Activated CD4-positive, alpha-beta memory T cell treated with anti-CD3 and anti-CD28 coated beads for 36 hours (primary cell): ENCODE measurements at regions not wholly inside any gene's neighbourhood (a gene's known extent, or its start where the extent isn't known, plus 50 kb on each side); places are given as distances from the start of the nearest gene placed in this dataset.

ENCODE experiments used
- CTCF ChIA-PET: fragments of 350-600 bp; sonication (Branson Sonifier 250); formaldehyde crosslinking; loops from one replicate; lab custom pipeline; 2021; ENCODE audit warnings: antibody characterized with exemption, inconsistent platforms; lab: Charles Lee
- POLR2A ChIA-PET: fragments of 350-600 bp; sonication (Branson Sonifier 250); formaldehyde crosslinking; loops from one replicate; lab custom pipeline; 2021; ENCODE audit warnings: antibody characterized with exemption; lab: Charles Lee
- DNase-seq: peaks from one replicate; pipeline ENCODE4 v3.0.0-alpha.2; 2020
- H3K27ac Mint-ChIP-seq: one replicate; pipeline ENCODE4 v1.8.0; 2021; ENCODE audit warnings: mixed read lengths
- H3K27me3 Mint-ChIP-seq: one replicate; pipeline ENCODE4 v1.8.0; 2021; ENCODE audit warnings: mixed read lengths
- H3K36me3 Mint-ChIP-seq: one replicate; pipeline ENCODE4 v1.8.0; 2021; ENCODE audit warnings: mixed read lengths
- H3K4me1 Mint-ChIP-seq: one replicate; pipeline ENCODE4 v1.8.0; 2021; ENCODE audit warnings: low read depth, mixed read lengths
- H3K4me3 Mint-ChIP-seq: one replicate; pipeline ENCODE4 v1.8.0; 2021; ENCODE audit warnings: mild to moderate bottlenecking, mixed read lengths
- H3K9me3 Mint-ChIP-seq: one replicate; pipeline ENCODE4 v1.8.0; 2021; ENCODE audit warnings: mixed read lengths
- intact Hi-C: fragments of 100-400 bp; cut with micrococcal nuclease; formaldehyde crosslinking; loops from one replicate; pipeline ENCODE4 v1.15.1; 2023

DNA sequence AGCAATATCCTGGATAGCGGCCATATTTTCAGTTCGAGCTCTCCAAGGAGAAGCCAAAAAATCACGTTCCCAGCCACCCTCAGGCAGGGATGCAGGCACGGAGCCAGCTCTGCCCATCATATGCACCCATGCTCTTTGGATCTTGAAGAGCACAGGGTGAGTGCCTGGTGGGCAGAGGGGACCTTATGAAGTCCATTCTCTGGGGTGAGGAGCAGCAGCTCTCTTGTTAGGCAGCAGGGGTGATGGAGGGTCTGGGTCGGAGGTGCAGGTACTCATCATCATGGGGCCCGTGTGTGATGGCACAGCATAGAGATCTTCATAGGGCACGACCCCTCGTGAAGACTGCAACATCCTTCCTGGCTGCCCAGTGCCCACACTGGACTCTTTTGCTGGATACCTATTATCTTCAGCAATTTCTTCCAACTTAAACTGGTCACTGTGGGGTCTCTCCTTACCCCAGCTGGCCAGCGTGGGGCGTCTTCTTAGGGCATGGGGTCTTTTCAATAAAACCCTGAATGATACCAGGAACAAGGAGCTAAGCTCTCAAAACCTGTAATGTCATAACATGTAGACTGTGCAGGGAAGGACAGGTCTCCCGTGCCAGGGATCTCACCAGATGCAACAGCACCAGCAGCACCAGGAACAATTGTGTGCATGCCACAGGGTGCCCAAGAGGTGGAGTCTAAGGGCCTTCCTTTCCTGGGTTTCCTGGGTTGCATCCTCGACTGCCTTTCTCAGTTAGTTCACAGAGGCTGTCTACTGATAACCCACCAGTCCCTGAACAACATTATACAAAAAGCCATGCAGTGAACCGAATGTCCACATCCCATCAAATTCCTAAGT lies 165.0 kb downstream of the TENT4A start:
- Mint-ChIP-seq H3K4me3 (no peak overlapping the region), H3K36me3 (no peaks in the 10 kb centered on the region), H3K4me1 (no peaks in the 10 kb centered on the region), H3K9me3 (no peaks in the 10 kb centered on the region), H3K27ac (no peak overlapping the region), H3K27me3 (peaks cover 5% of the 10 kb centered on the region)
- ChIA-PET POLR2A (no interaction called here), CTCF (interaction anchor here (1.6 kb wide), 1 partner anchor 58 kb away, joined by 3 read pairs; no protein-coding TSS in a partner anchor)
- intact Hi-C loops = no loop called here
- no peak for DNase-seq

DNA sequence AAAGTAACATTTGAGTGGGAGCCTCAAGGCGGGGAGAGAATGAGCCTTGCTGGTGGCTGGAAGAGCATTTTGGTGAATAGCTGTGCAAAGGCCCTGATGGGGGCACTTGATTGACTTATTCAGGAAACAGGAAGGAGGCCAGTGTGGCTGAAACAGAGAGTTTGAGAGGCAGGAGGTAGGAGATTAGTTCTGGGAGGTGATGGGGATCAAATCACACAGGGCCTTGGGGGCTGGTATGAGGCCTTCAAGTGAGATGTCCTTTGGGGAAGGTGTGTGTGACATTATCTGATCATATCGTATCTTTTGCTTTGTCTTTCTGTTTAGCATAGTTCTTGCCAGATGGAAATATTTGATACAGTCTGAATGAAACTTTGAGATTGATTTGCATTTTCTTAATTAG lies 172.3 kb downstream of the TENT4A start:
- Mint-ChIP-seq H3K36me3 (no peaks in the 10 kb centered on the region), H3K4me1 (no peaks in the 10 kb centered on the region), H3K9me3 (peaks cover 34% of the 10 kb centered on the region), H3K4me3 (no peak overlapping the region), H3K27me3 (no peaks in the 10 kb centered on the region), H3K27ac (no peak overlapping the region)
- ChIA-PET CTCF (no interaction called here), POLR2A (no interaction called here)
- intact Hi-C loops = no loop called here
- no peak for DNase-seq

DNA sequence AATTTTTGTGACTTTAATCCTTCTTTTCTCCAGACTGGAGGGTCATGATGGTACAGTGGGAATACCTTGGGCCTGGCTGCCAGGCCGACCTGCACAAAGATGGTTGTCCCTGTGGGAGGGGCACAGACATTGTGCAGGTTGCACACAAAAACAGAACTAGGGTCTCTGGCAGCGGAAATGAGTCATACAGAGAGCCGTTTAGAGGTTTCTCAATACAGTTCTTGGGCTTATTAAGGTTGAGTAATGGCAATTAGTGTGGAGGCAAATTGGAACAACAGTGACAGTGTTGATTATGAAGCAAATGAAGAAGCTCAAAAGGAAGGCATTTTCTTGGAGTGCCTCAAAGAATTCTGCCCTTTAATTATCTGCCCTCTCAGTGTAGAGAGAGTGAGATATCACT lies 173.6 kb downstream of the TENT4A start:
- no peak overlapping the region for H3K4me3 Mint-ChIP-seq
- intact Hi-C loops = no loop called here
- H3K27me3 Mint-ChIP-seq = no peaks in the 10 kb centered on the region
- H3K36me3 Mint-ChIP-seq = no peaks in the 10 kb centered on the region
- H3K27ac Mint-ChIP-seq = no peak overlapping the region
- DNase-seq = no peak
- ChIA-PET CTCF (no interaction called here), POLR2A (no interaction called here)
- no peaks in the 10 kb centered on the region for H3K4me1 Mint-ChIP-seq
- H3K9me3 Mint-ChIP-seq = peaks cover 34% of the 10 kb centered on the region

DNA sequence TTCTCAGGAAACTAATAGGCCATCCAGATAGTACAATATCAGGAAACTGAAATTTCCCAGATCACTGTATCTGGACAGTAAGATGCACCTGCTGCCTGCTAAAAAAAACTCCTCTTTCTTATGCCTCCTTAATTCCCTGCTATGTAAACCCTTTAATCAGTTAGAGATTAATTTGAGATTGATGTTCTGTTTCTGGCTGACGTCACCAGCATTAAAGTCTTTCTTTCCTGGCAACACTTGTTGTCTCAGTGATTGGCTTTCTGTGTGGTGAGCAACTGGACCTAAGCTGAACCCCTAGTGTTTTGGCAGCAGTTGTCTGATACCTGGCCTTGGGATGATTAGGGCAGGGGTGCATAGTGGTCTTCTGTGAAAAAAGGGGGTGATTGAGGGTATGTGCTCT lies 175.8 kb downstream of the TENT4A start:
- H3K4me1 Mint-ChIP-seq = no peaks in the 10 kb centered on the region
- DNase-seq = no peak
- peaks cover 34% of the 10 kb centered on the region for H3K9me3 Mint-ChIP-seq
- intact Hi-C loops = no loop called here
- H3K4me3 Mint-ChIP-seq = no peak overlapping the region
- CTCF ChIA-PET = no interaction called here
- no peaks in the 10 kb centered on the region for H3K27me3 Mint-ChIP-seq
- H3K36me3 Mint-ChIP-seq = no peaks in the 10 kb centered on the region
- POLR2A ChIA-PET = no interaction called here
- no peak overlapping the region for H3K27ac Mint-ChIP-seq

DNA sequence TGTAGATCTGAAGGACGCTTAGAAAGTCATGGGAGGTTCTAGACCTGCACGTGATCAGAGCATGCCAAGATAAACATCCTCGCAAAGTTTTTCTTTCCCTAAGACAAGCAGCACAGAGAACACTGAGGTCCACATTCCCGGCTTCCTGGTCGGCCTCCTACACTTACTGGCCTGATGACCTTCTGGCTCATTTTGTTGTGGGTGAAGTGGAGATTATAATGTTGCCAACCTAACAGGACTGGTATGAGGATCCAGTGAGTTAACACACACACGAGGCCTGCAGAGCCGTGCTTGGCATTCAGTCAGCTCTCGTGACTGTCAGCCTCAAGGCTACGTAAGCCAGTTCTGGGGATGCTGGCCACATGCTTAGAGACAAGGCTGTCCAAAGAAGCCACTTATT lies 186.0 kb downstream of the TENT4A start:
- CTCF ChIA-PET = no interaction called here
- no peak overlapping the region for H3K4me3 Mint-ChIP-seq
- POLR2A ChIA-PET = no interaction called here
- no peak overlapping the region for H3K27ac Mint-ChIP-seq
- no peaks in the 10 kb centered on the region for H3K4me1 Mint-ChIP-seq
- peaks cover 8% of the 10 kb centered on the region for H3K27me3 Mint-ChIP-seq
- intact Hi-C loops = no loop called here
- peaks cover 3% of the 10 kb centered on the region for H3K9me3 Mint-ChIP-seq
- no peaks in the 10 kb centered on the region for H3K36me3 Mint-ChIP-seq
- no peak for DNase-seq

DNA sequence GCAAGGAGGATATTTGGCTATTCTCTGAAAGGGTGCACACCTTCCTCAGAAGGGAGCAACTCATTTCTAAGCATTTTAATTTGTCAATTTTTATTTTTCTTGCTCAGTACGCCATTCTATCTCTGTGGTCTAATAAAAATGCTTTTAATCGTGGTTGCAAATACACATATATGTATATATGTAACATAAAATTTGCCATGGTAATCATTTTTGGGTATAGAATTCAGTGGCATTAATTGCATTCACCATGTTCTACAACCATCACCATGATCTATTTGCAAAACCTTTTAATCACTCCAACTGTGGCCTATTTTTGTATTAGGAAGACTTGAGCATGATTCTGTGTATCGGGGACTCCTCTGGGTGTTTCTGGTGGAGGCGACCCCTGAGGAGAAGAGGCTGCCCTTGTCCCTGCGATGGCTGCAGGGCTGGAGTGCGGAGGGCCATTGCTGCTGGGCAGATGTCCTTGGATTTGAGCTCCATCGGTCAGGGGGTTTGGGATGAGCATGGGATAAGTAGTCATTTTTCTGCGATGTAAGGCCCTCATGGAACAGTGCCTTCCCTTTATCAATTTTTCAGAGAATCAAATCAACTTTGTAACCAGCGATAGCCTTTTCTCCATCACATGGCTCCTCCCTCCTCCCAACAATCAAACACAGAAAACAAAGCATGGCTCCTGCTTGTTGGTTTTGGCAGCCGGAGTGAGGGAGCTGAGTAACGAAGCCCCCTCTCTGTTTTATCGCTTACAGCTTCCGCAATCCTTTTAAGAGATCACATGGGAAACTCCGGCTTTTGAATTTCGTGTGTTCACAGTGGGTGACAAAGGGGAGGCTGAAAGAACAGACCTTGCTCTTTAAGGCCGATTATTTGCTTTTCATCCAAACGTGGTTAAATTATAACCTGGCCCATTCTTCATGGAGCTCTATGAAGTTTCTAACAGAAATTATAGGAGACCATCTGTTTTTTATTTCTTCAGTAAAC lies 187.3 kb downstream of the TENT4A start:
- ChIA-PET CTCF (no interaction called here), POLR2A (no interaction called here)
- intact Hi-C loops = no loop called here
- no peak overlapping the region for H3K4me3 Mint-ChIP-seq
- H3K27ac Mint-ChIP-seq = no peak overlapping the region
- no peaks in the 10 kb centered on the region for H3K4me1 Mint-ChIP-seq
- peaks cover 3% of the 10 kb centered on the region for H3K9me3 Mint-ChIP-seq
- peaks cover 5% of the 10 kb centered on the region for H3K27me3 Mint-ChIP-seq
- no peaks in the 10 kb centered on the region for H3K36me3 Mint-ChIP-seq
- no peak for DNase-seq

DNA sequence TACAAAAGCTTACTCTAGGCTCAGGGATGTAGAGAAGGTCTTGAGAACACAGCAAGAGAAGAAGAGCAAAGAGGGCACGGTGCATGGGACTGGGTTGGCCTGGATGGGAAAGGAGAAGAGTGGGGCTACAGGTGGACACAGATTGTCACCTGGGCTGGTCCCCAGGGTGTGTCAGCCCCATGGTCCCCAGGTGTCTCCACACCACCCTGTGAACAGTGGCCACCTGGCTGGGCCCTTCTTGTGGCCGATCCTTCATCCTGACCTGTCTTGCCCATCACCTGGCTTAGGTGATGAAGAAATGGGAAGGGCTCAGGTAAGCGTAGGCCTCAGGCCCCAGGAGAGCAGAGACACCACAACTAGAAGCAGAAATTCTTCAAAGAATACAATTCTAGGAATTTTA lies 188.9 kb downstream of the TENT4A start:
- Mint-ChIP-seq H3K36me3 (no peaks in the 10 kb centered on the region), H3K27me3 (peaks cover 6% of the 10 kb centered on the region), H3K9me3 (peaks cover 3% of the 10 kb centered on the region), H3K4me1 (peaks cover 1% of the 10 kb centered on the region), H3K4me3 (no peak overlapping the region), H3K27ac (no peak overlapping the region)
- intact Hi-C loops = no loop called here
- DNase-seq = no peak
- POLR2A ChIA-PET = no interaction called here
- CTCF ChIA-PET = no interaction called here

DNA sequence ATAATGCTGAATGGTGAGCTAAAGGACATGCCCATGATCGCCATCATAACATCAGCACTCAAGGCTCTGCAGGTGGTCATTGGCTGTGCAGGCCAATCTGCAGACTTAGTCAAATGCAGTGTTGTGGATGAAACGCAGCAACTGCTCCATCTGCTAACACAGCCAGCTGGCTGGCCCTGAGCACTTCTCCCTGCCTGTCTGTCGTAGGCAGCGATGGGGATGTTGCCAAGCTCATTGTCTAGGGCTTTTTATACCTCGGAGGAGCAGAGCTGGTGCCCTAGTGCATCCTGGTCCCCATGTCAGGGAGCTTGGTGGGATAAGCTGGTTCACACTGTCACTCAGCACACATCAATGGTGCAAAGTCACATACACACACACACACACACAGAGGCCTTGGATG lies 189.4 kb downstream of the TENT4A start:
- H3K27ac Mint-ChIP-seq = no peak overlapping the region
- ChIA-PET POLR2A (no interaction called here), CTCF (no interaction called here)
- peaks cover 8% of the 10 kb centered on the region for H3K27me3 Mint-ChIP-seq
- H3K4me3 Mint-ChIP-seq = no peak overlapping the region
- H3K36me3 Mint-ChIP-seq = no peaks in the 10 kb centered on the region
- peaks cover 6% of the 10 kb centered on the region for H3K4me1 Mint-ChIP-seq
- H3K9me3 Mint-ChIP-seq = peaks cover 3% of the 10 kb centered on the region
- intact Hi-C loops = no loop called here
- DNase-seq = no peak

DNA sequence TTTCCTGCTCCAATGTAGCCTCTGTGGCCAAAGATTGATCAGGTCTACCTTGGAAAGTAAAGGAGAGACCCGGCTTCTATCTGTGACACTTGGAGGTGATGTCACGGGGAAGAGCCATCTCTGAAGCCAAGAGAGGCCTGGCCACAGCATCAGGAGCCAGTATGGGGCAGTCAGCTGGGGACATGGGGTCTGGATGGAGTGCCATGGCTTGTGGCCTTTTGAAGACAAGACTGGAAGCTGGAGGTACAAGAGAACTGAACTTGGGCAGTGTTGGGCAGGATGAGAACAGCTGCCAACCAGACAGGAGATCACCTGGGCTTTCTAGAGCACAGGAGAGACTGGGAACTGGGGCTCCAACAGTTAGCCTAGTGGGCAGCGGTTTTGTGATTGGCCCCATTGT lies 190.7 kb downstream of the TENT4A start:
- Mint-ChIP-seq H3K27ac (no peak overlapping the region), H3K4me3 (no peak overlapping the region), H3K27me3 (peaks cover 3% of the 10 kb centered on the region), H3K9me3 (no peaks in the 10 kb centered on the region), H3K4me1 (peaks cover 6% of the 10 kb centered on the region), H3K36me3 (no peaks in the 10 kb centered on the region)
- CTCF ChIA-PET = no interaction called here
- intact Hi-C loops = no loop called here
- no peak for DNase-seq
- POLR2A ChIA-PET = no interaction called here

DNA sequence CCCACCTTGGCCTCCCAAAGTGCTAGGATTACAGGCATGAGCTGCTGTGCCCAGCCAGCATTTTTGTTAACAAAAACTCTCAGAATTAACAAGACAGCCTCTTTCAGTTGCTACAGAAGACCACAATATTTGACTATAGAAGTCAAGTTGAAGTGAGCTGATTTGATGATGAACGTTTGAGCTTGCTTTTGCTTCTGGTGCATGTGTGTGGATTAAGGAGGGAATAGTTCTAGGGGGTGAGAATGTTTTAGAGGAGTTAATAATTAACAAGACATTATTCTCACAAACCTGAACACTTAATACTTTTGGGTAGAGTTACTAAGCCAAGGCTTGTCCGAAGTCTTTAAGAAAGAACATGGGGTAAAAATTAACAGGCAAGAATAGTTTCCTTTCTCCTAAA lies 191.6 kb downstream of the TENT4A start:
- ChIA-PET CTCF (no interaction called here), POLR2A (no interaction called here)
- no peak overlapping the region for H3K27ac Mint-ChIP-seq
- H3K36me3 Mint-ChIP-seq = no peaks in the 10 kb centered on the region
- no peaks in the 10 kb centered on the region for H3K9me3 Mint-ChIP-seq
- H3K27me3 Mint-ChIP-seq = peaks cover 3% of the 10 kb centered on the region
- intact Hi-C loops = no loop called here
- H3K4me1 Mint-ChIP-seq = peaks cover 6% of the 10 kb centered on the region
- DNase-seq = no peak
- H3K4me3 Mint-ChIP-seq = no peak overlapping the region

DNA sequence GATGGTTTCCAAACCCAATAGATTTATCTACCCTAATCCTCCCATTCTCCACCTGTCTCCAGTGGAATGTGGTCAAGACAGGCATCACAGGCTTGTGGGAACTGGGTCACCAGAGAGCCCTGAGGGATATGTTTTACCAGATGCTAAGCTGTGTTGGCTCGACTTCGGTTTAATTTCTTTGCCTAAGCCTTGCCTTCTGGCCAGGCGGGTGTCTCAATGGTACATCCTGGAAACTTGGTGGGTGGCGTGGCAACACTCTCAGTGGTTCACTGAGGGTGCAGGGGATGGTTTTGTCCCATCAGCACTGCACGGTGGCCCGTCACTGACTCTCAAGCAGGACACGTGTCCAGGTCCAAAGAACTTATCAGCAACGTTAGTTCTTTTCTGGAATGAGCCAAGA lies 192.2 kb downstream of the TENT4A start:
- Mint-ChIP-seq H3K27ac (no peak overlapping the region), H3K36me3 (no peaks in the 10 kb centered on the region), H3K4me3 (no peak overlapping the region), H3K4me1 (peaks cover 6% of the 10 kb centered on the region), H3K9me3 (no peaks in the 10 kb centered on the region), H3K27me3 (peaks cover 6% of the 10 kb centered on the region)
- intact Hi-C loops = no loop called here
- DNase-seq = no peak
- ChIA-PET CTCF (no interaction called here), POLR2A (no interaction called here)

DNA sequence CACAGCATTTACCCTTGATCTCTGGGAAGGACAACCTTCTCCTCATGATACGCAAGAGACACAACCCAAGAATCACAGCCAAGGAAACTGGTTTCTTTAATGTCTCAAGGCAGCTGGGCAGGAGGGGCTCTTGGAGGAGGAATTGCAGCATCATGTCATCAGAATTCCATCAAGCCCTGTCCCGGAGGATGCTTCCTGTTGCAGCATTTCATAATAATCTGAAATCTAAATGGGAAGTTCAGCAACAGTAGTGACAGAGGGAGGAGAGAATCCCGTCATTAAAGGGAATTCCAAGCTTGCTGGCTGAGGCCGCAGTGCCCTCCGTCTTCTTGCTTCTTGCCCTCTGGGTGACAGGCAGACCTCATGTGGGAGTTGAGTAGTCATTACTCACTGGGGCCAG lies 192.7 kb downstream of the TENT4A start:
- POLR2A ChIA-PET = no interaction called here
- Mint-ChIP-seq H3K36me3 (no peaks in the 10 kb centered on the region), H3K4me1 (peaks cover 6% of the 10 kb centered on the region)

More for the DNA sequence above, 192.7 kb downstream of the TENT4A start:
- no peak for DNase-seq
- H3K27me3 Mint-ChIP-seq = peaks cover 10% of the 10 kb centered on the region
- CTCF ChIA-PET = no interaction called here
- no peaks in the 10 kb centered on the region for H3K9me3 Mint-ChIP-seq
- H3K4me3 Mint-ChIP-seq = no peak overlapping the region
- no peak overlapping the region for H3K27ac Mint-ChIP-seq
- intact Hi-C loops = no loop called here
